DOHH2 (cell line): ENCODE measurements at regions not wholly inside any gene's neighbourhood (a gene's known extent, or its start where the extent isn't known, plus 50 kb on each side); places are given as distances from the start of the nearest gene placed in this dataset.

Source experiments
- CTCF ChIP-seq: fragments of 200-600 bp; sonication (generic); IDR thresholded peaks from one replicate; pipeline ENCODE4 v1.5.1; 2014; ENCODE audit warnings: antibody characterized with exemption, mild to moderate bottlenecking, low read depth, low read length; ENCODE audit not compliant: poor library complexity, severe bottlenecking
- EZH2phosphoT487 ChIP-seq: fragments of 200-600 bp; sonication (generic); IDR thresholded peaks from 2 replicates; pipeline ENCODE4 v1.6.1; 2017; ENCODE audit warnings: borderline replicate concordance, mild to moderate bottlenecking, antibody characterized with exemption, low read length, moderate library complexity, mixed read lengths

- TF ChIP-seq CTCF = no peak
- TF ChIP-seq EZH2phosphoT487 = no peak
Observed at GRCh38 chr1:221511797-221512196, 230.1 kb downstream of the DUSP10 start.
